ENCODE measurements at regions not wholly inside any gene's neighbourhood (a gene's known extent, or its start where the extent isn't known, plus 50 kb on each side); places are given as distances from the start of the nearest gene placed in this dataset.
"Not testable (repeated sequence)": the region's sequence is repeated elsewhere in the genome, so short reads cannot be mapped to it uniquely, and the experiment has no call there.

DNA sequence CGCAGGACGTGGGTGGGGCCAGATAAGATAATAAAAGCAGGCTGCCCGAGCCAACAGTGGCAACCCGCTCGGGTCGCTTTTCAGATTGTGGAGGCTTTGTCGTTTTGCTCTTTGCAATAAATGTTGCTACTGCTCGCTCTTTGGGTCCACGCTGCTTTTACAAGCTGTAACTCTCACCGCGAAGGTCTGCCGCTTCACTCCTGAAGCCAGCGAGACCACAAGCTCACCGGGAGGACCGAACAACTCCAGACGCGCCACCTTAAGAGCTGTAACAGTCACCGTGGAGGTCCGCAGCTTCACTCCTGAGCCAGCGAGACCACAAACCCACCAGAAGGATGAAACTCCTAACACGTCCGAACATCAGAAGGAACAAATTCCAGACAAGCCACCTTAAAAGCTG, 286.6 kb upstream of the MAGI2 start:
- no peak for DNase-seq (ENCODE audit: low spot score)
- TF ChIP-seq, protein P1, sequence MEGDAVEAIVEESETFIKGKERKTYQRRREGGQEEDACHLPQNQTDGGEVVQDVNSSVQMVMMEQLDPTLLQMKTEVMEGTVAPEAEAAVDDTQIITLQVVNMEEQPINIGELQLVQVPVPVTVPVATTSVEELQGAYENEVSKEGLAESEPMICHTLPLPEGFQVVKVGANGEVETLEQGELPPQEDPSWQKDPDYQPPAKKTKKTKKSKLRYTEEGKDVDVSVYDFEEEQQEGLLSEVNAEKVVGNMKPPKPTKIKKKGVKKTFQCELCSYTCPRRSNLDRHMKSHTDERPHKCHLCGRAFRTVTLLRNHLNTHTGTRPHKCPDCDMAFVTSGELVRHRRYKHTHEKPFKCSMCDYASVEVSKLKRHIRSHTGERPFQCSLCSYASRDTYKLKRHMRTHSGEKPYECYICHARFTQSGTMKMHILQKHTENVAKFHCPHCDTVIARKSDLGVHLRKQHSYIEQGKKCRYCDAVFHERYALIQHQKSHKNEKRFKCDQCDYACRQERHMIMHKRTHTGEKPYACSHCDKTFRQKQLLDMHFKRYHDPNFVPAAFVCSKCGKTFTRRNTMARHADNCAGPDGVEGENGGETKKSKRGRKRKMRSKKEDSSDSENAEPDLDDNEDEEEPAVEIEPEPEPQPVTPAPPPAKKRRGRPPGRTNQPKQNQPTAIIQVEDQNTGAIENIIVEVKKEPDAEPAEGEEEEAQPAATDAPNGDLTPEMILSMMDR (IDR thresholded peaks at IDR 0.05): no peak
- Histone ChIP-seq H3K27ac (no peak overlapping the region), H3K9me3 (no peaks in the 10 kb centered on the region), H3K36me3 (no peaks in the 10 kb centered on the region), H3K4me3 (no peak overlapping the region), H3K4me1 (no peaks in the 10 kb centered on the region), H3K27me3 (no peaks in the 10 kb centered on the region)

DNA sequence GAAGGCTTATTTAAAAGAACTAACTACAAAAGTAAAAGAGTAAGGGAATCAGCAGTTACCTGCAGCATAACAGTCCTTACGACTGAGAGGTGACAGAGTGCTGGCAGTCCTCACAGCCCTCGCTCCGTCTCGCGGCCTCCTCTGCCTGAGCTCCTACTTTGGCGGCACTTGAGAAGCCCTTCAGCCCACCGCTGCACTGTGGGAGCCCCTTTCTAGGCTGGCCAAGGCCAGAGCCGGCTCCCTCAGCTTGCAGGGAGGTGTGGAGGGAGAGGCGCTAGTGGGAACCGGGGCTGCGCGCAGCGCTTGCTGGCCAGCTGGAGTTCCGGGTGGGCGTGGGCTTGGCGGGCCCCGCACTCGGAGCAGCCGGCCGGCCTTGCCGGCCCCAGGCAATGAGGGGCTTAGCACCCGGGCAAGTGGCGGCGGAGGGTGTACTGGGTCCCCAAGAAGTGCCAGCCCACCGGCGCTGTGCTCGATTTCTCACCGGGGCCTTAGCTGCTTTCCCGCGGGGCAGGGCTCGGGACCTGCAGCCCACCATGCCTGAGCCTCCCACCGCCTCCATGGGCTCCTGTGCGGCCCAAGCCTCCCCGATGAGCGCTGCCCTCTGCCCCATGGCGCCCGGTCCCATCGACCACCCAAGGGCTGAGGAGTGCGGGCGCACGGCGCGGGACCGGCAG, 285.7 kb upstream of the MAGI2 start:
- H3K27me3 ChIP-seq; DNase-seq (ENCODE audit: low spot score); H3K27ac ChIP-seq; H3K36me3 ChIP-seq; H3K9me3 ChIP-seq; H3K4me3 ChIP-seq; H3K4me1 ChIP-seq: not testable (repeated sequence)

DNA sequence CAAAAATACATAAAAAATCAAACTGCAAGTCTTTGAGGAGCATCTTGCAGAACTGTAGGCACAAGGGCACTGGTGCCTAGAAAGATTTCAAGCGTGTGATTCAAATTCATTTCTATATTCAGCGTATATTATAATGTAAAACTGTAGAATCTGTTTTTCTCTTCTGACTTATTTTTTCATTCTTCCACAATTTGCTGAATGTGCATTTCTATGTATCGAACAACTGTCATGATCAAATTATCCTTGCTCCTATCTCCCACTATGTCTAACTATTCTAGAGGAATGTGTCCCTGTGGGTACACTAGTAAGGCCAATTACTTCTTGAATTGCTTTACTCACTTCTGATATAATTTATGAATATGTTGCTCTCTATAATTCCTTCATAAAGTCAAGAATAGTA, 283.0 kb upstream of the MAGI2 start:
- DNase-seq (ENCODE audit: low spot score): no peak
- Histone ChIP-seq H3K27me3 (no peaks in the 10 kb centered on the region), H3K27ac (no peak overlapping the region), H3K9me3 (peaks cover 0 to 28% of the 10 kb centered on the region in 2 donors), H3K36me3 (no peaks in the 10 kb centered on the region), H3K4me3 (no peak overlapping the region), H3K4me1 (no peaks in the 10 kb centered on the region)
- TF ChIP-seq, protein P1 (IDR thresholded peaks at IDR 0.05): no peak

DNA sequence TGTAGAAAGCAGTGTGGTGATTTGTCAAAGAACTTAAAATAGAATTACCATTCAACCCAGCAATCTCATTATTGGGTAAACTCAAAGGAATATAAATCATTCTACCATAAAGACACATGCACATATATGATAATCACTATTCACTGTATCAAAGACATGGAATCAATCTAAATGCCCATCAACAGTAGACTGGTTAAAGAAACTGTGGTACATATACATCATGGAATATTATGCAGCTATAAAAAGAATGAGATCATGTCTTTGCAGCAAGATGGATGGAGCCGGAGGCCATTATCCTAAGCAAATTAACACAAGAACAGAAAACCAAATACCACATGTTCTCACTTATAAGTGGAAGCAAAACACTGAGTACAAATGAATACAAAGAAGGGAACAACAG, 281.5 kb upstream of the MAGI2 start:
- DNase-seq (ENCODE audit: low spot score): no peak
- TF ChIP-seq, protein P1 (IDR thresholded peaks at IDR 0.05): no peak
- H3K27me3 ChIP-seq: no peaks in the 10 kb centered on the region
- H3K36me3 ChIP-seq: no peaks in the 10 kb centered on the region
- no peaks in the 10 kb centered on the region for H3K4me1 ChIP-seq
- peaks cover 0 to 29% of the 10 kb centered on the region in 2 donors for H3K9me3 ChIP-seq
- no peak overlapping the region for H3K4me3 ChIP-seq
- H3K27ac ChIP-seq: no peak overlapping the region

DNA sequence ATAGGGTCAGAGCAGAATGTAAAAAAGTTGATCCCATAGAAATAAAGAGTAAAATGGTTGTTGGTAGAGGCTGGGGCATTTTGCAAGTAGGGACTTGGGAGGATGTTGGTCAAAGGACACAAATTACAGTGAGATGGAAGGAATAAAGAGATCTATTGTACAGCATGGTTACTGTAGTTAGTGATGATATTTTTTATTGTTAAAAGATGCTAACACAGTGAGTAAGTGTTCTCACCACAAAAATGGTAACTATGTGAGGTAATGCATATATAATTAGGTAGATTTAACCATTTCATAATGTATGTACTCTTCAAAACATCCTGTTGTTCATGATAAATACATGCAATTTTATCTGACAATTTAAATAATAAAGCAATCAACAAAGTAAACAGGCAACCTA, 280.7 kb upstream of the MAGI2 start:
- Histone ChIP-seq H3K4me1 (no peaks in the 10 kb centered on the region), H3K27ac (no peak overlapping the region), H3K27me3 (no peaks in the 10 kb centered on the region), H3K36me3 (no peaks in the 10 kb centered on the region), H3K4me3 (no peak overlapping the region), H3K9me3 (peaks cover 0 to 29% of the 10 kb centered on the region in 2 donors)
- no peak for DNase-seq (ENCODE audit: low spot score)
- TF ChIP-seq, protein P1 (IDR thresholded peaks at IDR 0.05): no peak

DNA sequence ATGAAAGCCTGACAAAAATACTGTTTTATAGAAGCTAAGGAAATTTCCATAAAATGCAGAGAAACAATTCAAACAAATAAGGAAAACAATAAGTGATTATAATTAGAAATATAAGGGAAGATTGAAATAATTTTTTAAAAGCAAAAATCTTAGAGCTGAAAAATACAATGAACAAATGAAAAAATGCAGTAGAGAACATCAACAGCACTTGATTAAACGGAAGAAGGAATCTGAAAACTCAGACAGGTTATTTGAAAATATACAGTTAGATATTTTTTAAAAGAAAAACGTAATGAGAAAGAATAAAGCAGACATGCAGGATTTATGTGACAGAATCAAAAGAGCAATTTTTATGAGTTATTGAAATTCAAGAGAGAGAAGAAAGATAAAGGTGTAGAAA, 279.1 kb upstream of the MAGI2 start:
- Histone ChIP-seq H3K4me1 (no peaks in the 10 kb centered on the region), H3K36me3 (no peaks in the 10 kb centered on the region), H3K9me3 (peaks cover 0 to 29% of the 10 kb centered on the region in 2 donors), H3K4me3 (no peak overlapping the region), H3K27ac (no peak overlapping the region), H3K27me3 (no peaks in the 10 kb centered on the region)
- TF ChIP-seq, protein P1 (IDR thresholded peaks at IDR 0.05): no peak
- no peak for DNase-seq (ENCODE audit: low spot score)
